Vagina (tissue), 2 donors: ENCODE measurements at regions not wholly inside any gene's neighbourhood (a gene's known extent, or its start where the extent isn't known, plus 50 kb on each side); places are given as distances from the start of the nearest gene placed in this dataset.

Experiments used
- DNase-seq, 2 donors: peaks; one replicate each; pipeline ENCODE4 v3.0.0-alpha.2; 2017; ENCODE audit errors: extremely low spot score in 2 of 2
- H3K27ac ChIP-seq: fragments of 200-600 bp; sonication (generic); one replicate; pipeline ENCODE4 v1.5.1; 2019
- H3K27me3 ChIP-seq: fragments of 200-600 bp; sonication (generic); one replicate; pipeline ENCODE4 v1.5.1; 2019
- H3K36me3 ChIP-seq, 2 donors: fragments of 200-600 bp; sonication (generic); one replicate each; pipeline ENCODE4 v1.5.1; 2017 to 2019
- H3K4me1 ChIP-seq: fragments of 200-600 bp; sonication (generic); one replicate; pipeline ENCODE4 v1.5.1; 2019
- H3K4me3 ChIP-seq, 2 donors: fragments of 200-600 bp; sonication (generic); 1 replicate in 1 of 2; 2 replicates in 1 of 2; pipeline ENCODE4 v1.5.1; 2016 to 2019
- H3K9me3 ChIP-seq: fragments of 200-600 bp; sonication (generic); one replicate; pipeline ENCODE4 v1.5.1; 2019
- POLR2A ChIP-seq, 2 donors: fragments of 450-650 bp; IDR thresholded peaks; one replicate each; pipeline ENCODE4 v1.6.1; 2017; ENCODE audit warnings: antibody characterized with exemption in 2 of 2, mild to moderate bottlenecking in 2 of 2, moderate library complexity in 2 of 2
- POLR2AphosphoS5 ChIP-seq, 2 donors: sonication (generic); formaldehyde crosslinking; IDR thresholded peaks; one replicate each; pipeline ENCODE4 v1.9.0; 2017; ENCODE audit warnings: antibody characterized with exemption in 2 of 2, mild to moderate bottlenecking in 2 of 2, low read depth in 1 of 2; ENCODE audit not compliant: insufficient read depth in 1 of 2
- intact Hi-C: fragments of 100-400 bp; cut with DNase I; formaldehyde crosslinking; loops from one replicate; pipeline ENCODE4 v1.15.1; 2023
- TF ChIP-seq, protein P1 (sequence below), 3 experiments: fragments of 450-650 bp in 2 of 3; fragments of 200-600 bp in 1 of 3; sonication (generic) in 1 of 3; IDR thresholded peaks; one replicate each; pipeline ENCODE4 v1.5.1; 2017 to 2019; ENCODE audit warnings: antibody characterized with exemption in 3 of 3, mild to moderate bottlenecking in 2 of 3, moderate library complexity in 2 of 3

DNA sequence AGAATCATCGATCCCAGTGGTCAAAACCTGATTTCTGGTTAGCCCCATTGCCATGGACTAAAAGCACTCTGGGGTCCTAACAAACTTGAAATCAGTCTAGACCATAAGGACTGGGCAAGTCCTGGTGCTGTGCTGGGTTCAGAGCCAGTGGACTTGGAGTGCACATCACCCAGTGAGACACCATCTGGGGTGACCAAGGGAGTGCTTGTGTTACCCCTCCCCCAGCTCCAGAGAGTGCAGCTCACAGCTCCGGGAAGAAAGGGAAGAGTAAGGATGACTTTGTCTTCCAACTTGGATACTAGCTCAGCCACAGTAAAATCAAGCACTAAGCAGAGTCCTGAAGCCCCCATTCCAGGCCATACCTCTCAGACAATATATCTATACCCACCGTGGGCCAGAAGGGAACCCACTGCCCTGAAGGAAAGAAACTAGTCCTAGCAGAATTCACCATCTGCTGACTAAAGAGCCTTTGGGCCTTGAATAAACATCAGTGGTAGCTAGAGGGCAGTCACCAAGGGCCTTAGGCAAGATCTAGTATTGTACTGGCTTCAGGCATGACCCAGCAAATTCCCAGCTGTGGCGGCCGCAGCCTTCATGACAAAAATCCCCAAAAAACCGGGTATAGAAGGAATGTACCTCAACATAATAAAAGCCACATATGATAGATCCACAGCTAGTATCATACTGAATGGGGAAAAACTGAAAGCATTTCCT, 153.5 kb upstream of the OGFRL1 start:
- H3K27me3 ChIP-seq = no peaks in the 10 kb centered on the region
- no peaks in the 10 kb centered on the region for H3K4me1 ChIP-seq
- H3K36me3 ChIP-seq = no peaks in the 10 kb centered on the region
- TF ChIP-seq POLR2AphosphoS5 (IDR thresholded peaks at IDR 0.05; ENCODE audit: insufficient read depth in 1 of 2, low read depth in 1 of 2) (no peak), POLR2A (IDR thresholded peaks at IDR 0.05) (no peak)
- TF ChIP-seq, protein P1, sequence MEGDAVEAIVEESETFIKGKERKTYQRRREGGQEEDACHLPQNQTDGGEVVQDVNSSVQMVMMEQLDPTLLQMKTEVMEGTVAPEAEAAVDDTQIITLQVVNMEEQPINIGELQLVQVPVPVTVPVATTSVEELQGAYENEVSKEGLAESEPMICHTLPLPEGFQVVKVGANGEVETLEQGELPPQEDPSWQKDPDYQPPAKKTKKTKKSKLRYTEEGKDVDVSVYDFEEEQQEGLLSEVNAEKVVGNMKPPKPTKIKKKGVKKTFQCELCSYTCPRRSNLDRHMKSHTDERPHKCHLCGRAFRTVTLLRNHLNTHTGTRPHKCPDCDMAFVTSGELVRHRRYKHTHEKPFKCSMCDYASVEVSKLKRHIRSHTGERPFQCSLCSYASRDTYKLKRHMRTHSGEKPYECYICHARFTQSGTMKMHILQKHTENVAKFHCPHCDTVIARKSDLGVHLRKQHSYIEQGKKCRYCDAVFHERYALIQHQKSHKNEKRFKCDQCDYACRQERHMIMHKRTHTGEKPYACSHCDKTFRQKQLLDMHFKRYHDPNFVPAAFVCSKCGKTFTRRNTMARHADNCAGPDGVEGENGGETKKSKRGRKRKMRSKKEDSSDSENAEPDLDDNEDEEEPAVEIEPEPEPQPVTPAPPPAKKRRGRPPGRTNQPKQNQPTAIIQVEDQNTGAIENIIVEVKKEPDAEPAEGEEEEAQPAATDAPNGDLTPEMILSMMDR (IDR thresholded peaks at IDR 0.05) = no peak
- H3K4me3 ChIP-seq = no peak overlapping the region
- no peak overlapping the region for H3K27ac ChIP-seq
- no peak for DNase-seq
- H3K9me3 ChIP-seq = no peaks in the 10 kb centered on the region
- intact Hi-C loops = no loop called here

- H3K27ac ChIP-seq = no peak overlapping the region
- no peak overlapping the region for H3K4me3 ChIP-seq
- no peaks in the 10 kb centered on the region for H3K36me3 ChIP-seq
- H3K27me3 ChIP-seq = no peaks in the 10 kb centered on the region
- no peaks in the 10 kb centered on the region for H3K9me3 ChIP-seq
- H3K4me1 ChIP-seq = no peaks in the 10 kb centered on the region
- no peak for DNase-seq
- TF ChIP-seq, protein P1 (IDR thresholded peaks at IDR 0.05) = no peak
- TF ChIP-seq POLR2AphosphoS5 (IDR thresholded peaks at IDR 0.05; ENCODE audit: insufficient read depth in 1 of 2, low read depth in 1 of 2) (no peak), POLR2A (IDR thresholded peaks at IDR 0.05) (no peak)
- intact Hi-C loops = no loop called here
These were observed 150.6 kb upstream of the OGFRL1 start for GRCh38 chr6:71137973-71138372.

- no peak for DNase-seq
- H3K27ac ChIP-seq = no peak overlapping the region
- intact Hi-C loops = no loop called here
- no peak overlapping the region for H3K4me3 ChIP-seq
- no peaks in the 10 kb centered on the region for H3K36me3 ChIP-seq
- H3K4me1 ChIP-seq = no peaks in the 10 kb centered on the region
- H3K27me3 ChIP-seq = no peaks in the 10 kb centered on the region
- TF ChIP-seq POLR2A (IDR thresholded peaks at IDR 0.05) = no peak
- TF ChIP-seq POLR2AphosphoS5 (IDR thresholded peaks at IDR 0.05; ENCODE audit: insufficient read depth in 1 of 2, low read depth in 1 of 2) = no peak
- TF ChIP-seq, protein P1 (IDR thresholded peaks at IDR 0.05) = no peak
- no peaks in the 10 kb centered on the region for H3K9me3 ChIP-seq
These were observed 150.2 kb upstream of the OGFRL1 start for GRCh38 chr6:71138376-71138775.

DNA sequence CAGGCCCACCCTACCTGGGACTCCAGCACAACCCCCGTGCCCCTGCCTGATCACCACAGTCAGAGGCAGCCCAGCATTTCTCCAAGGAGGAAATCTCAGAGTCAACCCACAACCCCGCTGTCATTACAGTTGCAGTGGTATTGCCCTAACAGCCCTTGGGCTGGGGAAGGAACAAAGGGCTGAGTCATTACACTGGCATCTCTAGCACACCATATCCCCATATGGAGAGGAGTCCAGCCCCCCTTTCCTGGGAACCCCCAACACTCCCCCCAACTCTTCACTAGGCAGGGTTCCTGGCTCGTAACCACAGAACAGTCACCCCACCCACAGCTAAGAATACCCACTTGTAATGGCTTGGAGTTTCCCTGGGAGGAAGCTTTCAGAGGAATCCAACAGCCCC, 149.4 kb upstream of the OGFRL1 start:
- Histone ChIP-seq H3K4me3 (no peak overlapping the region), H3K4me1 (no peaks in the 10 kb centered on the region), H3K36me3 (no peaks in the 10 kb centered on the region), H3K27me3 (no peaks in the 10 kb centered on the region), H3K27ac (no peak overlapping the region), H3K9me3 (no peaks in the 10 kb centered on the region)
- intact Hi-C loops = no loop called here
- no peak for DNase-seq
- TF ChIP-seq, protein P1 (IDR thresholded peaks at IDR 0.05) = no peak
- TF ChIP-seq POLR2AphosphoS5 (IDR thresholded peaks at IDR 0.05; ENCODE audit: insufficient read depth in 1 of 2, low read depth in 1 of 2) (no peak), POLR2A (IDR thresholded peaks at IDR 0.05) (no peak)

DNA sequence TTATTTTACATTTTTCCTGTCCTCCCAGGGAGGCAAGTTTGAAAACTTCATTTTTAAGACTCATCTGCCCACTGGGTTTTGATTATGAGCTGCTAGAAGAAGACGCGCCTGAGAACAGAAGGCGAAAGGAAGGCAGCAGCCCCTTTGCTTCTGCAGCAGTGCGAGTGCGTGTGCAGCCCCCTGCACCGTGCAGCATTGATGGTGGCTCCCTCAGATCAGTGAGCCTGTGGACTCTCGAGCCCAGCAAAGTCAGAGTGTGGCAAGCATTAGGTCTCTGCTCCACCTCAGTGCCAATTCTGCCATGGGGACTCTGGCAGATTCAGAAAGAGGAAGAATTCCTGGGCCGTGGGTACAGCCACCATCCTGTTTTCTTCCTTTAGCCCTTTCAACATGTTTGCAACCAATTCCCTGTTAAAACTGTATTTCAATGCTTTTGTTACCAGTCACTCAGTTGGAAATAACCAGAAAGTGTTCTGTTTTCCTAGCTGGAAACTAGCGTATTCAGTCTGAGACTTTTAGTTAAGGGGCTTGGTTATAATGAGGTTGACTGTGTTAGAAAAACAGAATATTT, 134.8 kb upstream of the OGFRL1 start:
- intact Hi-C loops = no loop called here
- DNase-seq = no peak
- Histone ChIP-seq H3K27me3 (no peaks in the 10 kb centered on the region), H3K36me3 (no peaks in the 10 kb centered on the region), H3K9me3 (no peaks in the 10 kb centered on the region), H3K4me3 (no peak overlapping the region), H3K4me1 (no peaks in the 10 kb centered on the region), H3K27ac (no peak overlapping the region)
- TF ChIP-seq POLR2A (IDR thresholded peaks at IDR 0.05) (no peak), POLR2AphosphoS5 (IDR thresholded peaks at IDR 0.05; ENCODE audit: insufficient read depth in 1 of 2, low read depth in 1 of 2) (no peak)
- TF ChIP-seq, protein P1 (IDR thresholded peaks at IDR 0.05) = no peak
